Spleen (tissue), 11 donors: ENCODE measurements at regions not wholly inside any gene's neighbourhood (a gene's known extent, or its start where the extent isn't known, plus 50 kb on each side); places are given as distances from the start of the nearest gene placed in this dataset.

Experiments used
- DNase-seq: peaks from one replicate; pipeline ENCODE4 v3.0.0-alpha.2; 2020
- H3K27ac ChIP-seq, 8 donors: fragments of 200-600 bp; sonication (generic) in 7 of 8; 1 replicate in 4 of 8; 2 replicates in 4 of 8; pipeline versions ENCODE4 v1.5.0 to v1.8.0; 2016 to 2021; ENCODE audit warnings: inconsistent platforms in 4 of 8, mild to moderate bottlenecking in 4 of 8, moderate library complexity in 1 of 8
- H3K27me3 ChIP-seq, 7 donors: fragments of 200-600 bp; sonication (generic) in 6 of 7; replicated peaks in 1 of 7; 1 replicate in 4 of 7; 2 replicates in 3 of 7; pipeline versions ENCODE4 v1.5.0 to v1.8.0; 2016 to 2021; ENCODE audit warnings: inconsistent platforms in 3 of 7, mild to moderate bottlenecking in 1 of 7
- H3K36me3 ChIP-seq, 6 donors: fragments of 200-600 bp; sonication (generic) in 5 of 6; 1 replicate in 4 of 6; 2 replicates in 2 of 6; pipeline versions ENCODE4 v1.5.0 to v1.8.0; 2016 to 2021; ENCODE audit warnings: inconsistent platforms in 2 of 6
- H3K4me1 ChIP-seq, 6 donors: fragments of 200-600 bp; sonication (generic) in 5 of 6; 1 replicate in 3 of 6; 2 replicates in 3 of 6; pipeline versions ENCODE4 v1.5.0 to v1.8.0; 2016 to 2021; ENCODE audit warnings: inconsistent platforms in 3 of 6
- H3K4me3 ChIP-seq, 8 donors: fragments of 200-600 bp; sonication (generic) in 7 of 8; 1 replicate in 4 of 8; 2 replicates in 4 of 8; pipeline versions ENCODE4 v1.5.0 to v1.8.0; 2016 to 2021; ENCODE audit warnings: inconsistent platforms in 4 of 8, mild to moderate bottlenecking in 4 of 8, moderate library complexity in 2 of 8
- H3K9me3 ChIP-seq, 8 donors: fragments of 200-600 bp; sonication (generic) in 7 of 8; 1 replicate in 4 of 8; 2 replicates in 4 of 8; pipeline versions ENCODE4 v1.5.0 to v1.8.0; 2016 to 2021; ENCODE audit warnings: inconsistent platforms in 4 of 8
- POLR2A ChIP-seq, 3 donors: fragments of 450-650 bp; IDR thresholded peaks; one replicate each; pipeline ENCODE4 v1.5.1; 2017; ENCODE audit warnings: antibody characterized with exemption in 3 of 3, mild to moderate bottlenecking in 1 of 3
- POLR2AphosphoS5 ChIP-seq, 3 donors: sonication (generic); formaldehyde crosslinking; IDR thresholded peaks; one replicate each; pipeline ENCODE4 v1.5.1; 2017; ENCODE audit warnings: antibody characterized with exemption in 3 of 3
- WGBS, 5 donors: extraction: QIAGEN DNeasy Blood & Tissue Kit in 3 of 5; methylation state at CpG; one replicate each; pipeline versions ENCODE4 v1.1.5 to v1.1.7; 2013 to 2018; 5-methylcytosine and 5-hydroxymethylcytosine counted together
- intact Hi-C: fragments of 100-400 bp; cut with DNase I; formaldehyde crosslinking; loops from one replicate; pipeline ENCODE4 v1.15.0; 2023; ENCODE audit warnings: low total_unique reads
- TF ChIP-seq, protein P1 (sequence below), 11 experiments: fragments of 200-600 bp in 7 of 11; fragments of 450-650 bp in 4 of 11; sonication (generic) in 4 of 11; IDR thresholded peaks in 8 of 11; conservative IDR thresholded peaks in 3 of 11; 1 replicate in 7 of 11; 2 replicates in 4 of 11; pipeline versions ENCODE4 v1.4.0 to v1.8.0; 2016 to 2021; ENCODE audit warnings: antibody characterized with exemption in 11 of 11, inconsistent platforms in 4 of 11, mild to moderate bottlenecking in 1 of 11
- donor health status: healthy with polysubstance abuse.
- donor health status: DM: no; HTN: no; CAD: no; lungs with moderate emphysema.
- donor health status: DM: no; HTN: no; CAD: no.
- donor health status: Bipolar disorder and iron deficiency.
- donor health status: healthy.
- donor health status: DM: no; HTN: no; CAD: no.
- donor health status: DM: yes; HTN: yes; CAD: no.

DNA sequence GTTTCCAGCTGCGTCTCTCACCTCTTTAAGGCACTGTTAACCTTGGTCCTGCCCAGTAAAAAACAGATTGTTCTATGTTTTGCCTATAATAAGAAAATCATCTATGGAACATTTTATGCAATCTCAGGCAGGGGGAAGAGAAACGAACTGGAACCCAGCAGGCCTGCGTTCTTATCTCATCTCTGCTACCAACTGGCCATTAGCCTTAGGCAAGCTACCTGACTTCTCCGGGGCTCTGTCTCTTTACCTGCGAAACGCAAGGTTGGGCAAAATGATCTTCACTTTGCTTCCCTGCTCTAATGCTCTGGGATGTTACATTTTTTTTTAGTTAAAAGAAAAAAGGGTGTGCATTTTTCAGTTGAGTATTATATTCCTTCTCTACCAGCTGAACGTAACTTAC, 70.5 kb upstream of the WIPF1 start:
- Histone ChIP-seq H3K4me1 (peaks cover 10 to 64% (median 43%) of the 10 kb centered on the region in 6 donors), H3K27ac (peak overlapping the region in 5 of 8 donors; percentile 67 to 85 (median 80)), H3K27me3 (no peaks in the 10 kb centered on the region), H3K36me3 (peaks cover 0 to 13% (median 0%) of the 10 kb centered on the region in 6 donors), H3K9me3 (peaks cover 0 to 23% (median 16%) of the 10 kb centered on the region in 8 donors), H3K4me3 (no peak overlapping the region)
- intact Hi-C loops: no loop called here
- WGBS, 5 donors: 77 to 84% (median 81%) methylated on average over 7 of the region's 7 CpGs
- no peak for DNase-seq
- TF ChIP-seq POLR2A (IDR thresholded peaks at IDR 0.05): no peak
- TF ChIP-seq POLR2AphosphoS5 (IDR thresholded peaks at IDR 0.05): no peak
- TF ChIP-seq, protein P1, sequence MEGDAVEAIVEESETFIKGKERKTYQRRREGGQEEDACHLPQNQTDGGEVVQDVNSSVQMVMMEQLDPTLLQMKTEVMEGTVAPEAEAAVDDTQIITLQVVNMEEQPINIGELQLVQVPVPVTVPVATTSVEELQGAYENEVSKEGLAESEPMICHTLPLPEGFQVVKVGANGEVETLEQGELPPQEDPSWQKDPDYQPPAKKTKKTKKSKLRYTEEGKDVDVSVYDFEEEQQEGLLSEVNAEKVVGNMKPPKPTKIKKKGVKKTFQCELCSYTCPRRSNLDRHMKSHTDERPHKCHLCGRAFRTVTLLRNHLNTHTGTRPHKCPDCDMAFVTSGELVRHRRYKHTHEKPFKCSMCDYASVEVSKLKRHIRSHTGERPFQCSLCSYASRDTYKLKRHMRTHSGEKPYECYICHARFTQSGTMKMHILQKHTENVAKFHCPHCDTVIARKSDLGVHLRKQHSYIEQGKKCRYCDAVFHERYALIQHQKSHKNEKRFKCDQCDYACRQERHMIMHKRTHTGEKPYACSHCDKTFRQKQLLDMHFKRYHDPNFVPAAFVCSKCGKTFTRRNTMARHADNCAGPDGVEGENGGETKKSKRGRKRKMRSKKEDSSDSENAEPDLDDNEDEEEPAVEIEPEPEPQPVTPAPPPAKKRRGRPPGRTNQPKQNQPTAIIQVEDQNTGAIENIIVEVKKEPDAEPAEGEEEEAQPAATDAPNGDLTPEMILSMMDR (IDR thresholded peaks at IDR 0.05 in 8 of 11, conservative IDR thresholded peaks at IDR 0.05 in 3 of 11): no peak

DNA sequence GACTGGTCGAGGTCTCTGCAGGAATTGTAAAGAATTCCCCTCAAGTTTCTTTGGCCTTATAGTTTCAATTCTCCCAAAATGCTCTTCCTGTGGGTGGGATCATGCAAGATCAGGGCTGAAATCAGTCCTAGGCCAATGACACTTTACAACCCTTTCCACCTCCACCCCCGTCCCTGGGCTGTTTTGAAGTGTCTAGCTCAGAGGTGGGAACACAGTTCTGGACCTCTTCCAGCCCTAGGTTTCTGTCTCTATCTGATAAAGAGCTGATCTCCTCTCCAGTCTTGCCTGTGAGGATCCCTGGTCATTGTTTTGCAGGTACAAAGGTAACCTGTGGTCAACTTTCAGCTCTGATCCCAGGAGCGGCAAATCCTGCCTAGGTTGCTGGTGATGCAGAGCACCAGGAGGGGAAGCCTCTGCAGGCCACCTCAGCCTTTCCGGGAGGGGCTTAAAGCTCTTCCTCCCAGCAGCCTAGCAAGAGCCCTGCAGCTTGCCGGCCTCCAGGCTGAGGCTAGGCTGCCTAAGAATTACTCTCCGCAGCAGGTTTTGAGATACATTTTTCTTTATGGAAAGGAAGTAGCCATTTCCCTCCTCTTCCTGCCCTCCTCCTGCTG, 69.8 kb upstream of the WIPF1 start:
- Histone ChIP-seq H3K36me3 (peaks cover 0 to 6% (median 0%) of the 10 kb centered on the region in 6 donors), H3K27me3 (no peaks in the 10 kb centered on the region), H3K4me1 (peaks cover 10 to 71% (median 49%) of the 10 kb centered on the region in 6 donors), H3K27ac (peak overlapping the region in 7 of 8 donors; percentile 48 to 85 (median 78)), H3K9me3 (peaks cover 0 to 17% (median 13%) of the 10 kb centered on the region in 8 donors), H3K4me3 (peak overlapping the region in 1 of 8 donors; percentile 14)
- TF ChIP-seq, protein P1 (IDR thresholded peaks at IDR 0.05 in 8 of 11, conservative IDR thresholded peaks at IDR 0.05 in 3 of 11): no peak
- TF ChIP-seq POLR2A (IDR thresholded peaks at IDR 0.05) (no peak), POLR2AphosphoS5 (IDR thresholded peaks at IDR 0.05) (no peak)
- 26 to 38% (median 29%) methylated on average over 6 of the region's 6 CpGs for WGBS, 5 donors
- intact Hi-C loops: no loop called here
- DNase-seq: peak; percentile 80

DNA sequence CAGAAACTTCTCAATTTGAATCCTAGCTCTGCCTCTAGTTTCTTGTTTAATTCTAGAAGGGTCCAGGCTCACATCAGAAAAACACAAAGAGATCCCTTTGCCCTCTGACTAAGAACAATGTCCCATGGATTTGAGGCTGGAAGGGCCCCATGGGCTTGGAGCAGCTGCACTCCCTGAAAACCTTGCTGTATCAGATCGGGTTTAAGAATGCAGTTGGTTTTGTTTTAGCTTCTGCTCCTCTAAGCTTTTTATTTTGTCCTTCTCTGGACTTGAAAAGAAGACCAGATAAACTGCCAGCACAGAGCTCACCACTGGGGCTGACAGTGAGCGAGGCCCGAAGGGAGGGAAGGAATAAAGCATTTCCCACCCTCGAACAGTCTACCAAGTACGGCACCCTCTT, 69.2 kb upstream of the WIPF1 start:
- Histone ChIP-seq H3K27me3 (no peaks in the 10 kb centered on the region), H3K36me3 (peaks cover 0 to under 1% (median 0%) of the 10 kb centered on the region in 6 donors), H3K27ac (peak overlapping the region in 7 of 8 donors; percentile 48 to 85 (median 78)), H3K4me3 (peak overlapping the region in 1 of 8 donors; percentile 14), H3K9me3 (peaks cover 0 to 12% (median 9%) of the 10 kb centered on the region in 8 donors), H3K4me1 (peaks cover 10 to 74% (median 51%) of the 10 kb centered on the region in 6 donors)
- DNase-seq: no peak
- intact Hi-C loops: no loop called here
- TF ChIP-seq, protein P1 (IDR thresholded peaks at IDR 0.05 in 8 of 11, conservative IDR thresholded peaks at IDR 0.05 in 3 of 11): no peak
- TF ChIP-seq POLR2A (IDR thresholded peaks at IDR 0.05): no peak
- TF ChIP-seq POLR2AphosphoS5 (IDR thresholded peaks at IDR 0.05): no peak
- 41 to 53% (median 47%) methylated on average over 5 of the region's 5 CpGs for WGBS, 5 donors

DNA sequence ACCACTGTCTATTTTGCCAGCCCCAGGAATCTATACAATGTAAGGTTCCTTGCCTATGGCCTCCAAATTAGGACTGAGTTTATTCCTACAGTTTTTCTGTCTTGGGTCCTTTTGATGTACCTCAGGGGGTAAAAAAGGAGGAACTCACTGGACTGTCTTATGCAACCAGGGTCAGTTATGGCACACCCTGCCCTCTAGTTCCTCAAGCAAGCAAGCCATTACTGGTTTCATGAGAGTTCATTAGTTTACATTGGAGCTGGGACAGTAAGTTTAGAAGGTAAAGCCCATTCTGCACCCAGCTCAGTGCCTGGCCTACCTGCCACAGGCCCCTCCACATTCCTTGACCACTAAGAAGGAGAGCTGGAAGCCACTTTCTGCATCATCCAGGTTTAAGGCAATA, 68.7 kb upstream of the WIPF1 start:
- peak overlapping the region in 7 of 8 donors; percentile 48 to 85 (median 78) for H3K27ac ChIP-seq
- DNase-seq: no peak
- no peaks in the 10 kb centered on the region for H3K27me3 ChIP-seq
- peaks cover 0 to 7% (median 3%) of the 10 kb centered on the region in 8 donors for H3K9me3 ChIP-seq
- H3K4me1 ChIP-seq: peaks cover 10 to 74% (median 51%) of the 10 kb centered on the region in 6 donors
- TF ChIP-seq POLR2AphosphoS5 (IDR thresholded peaks at IDR 0.05) (peak in 1 of 3 donors; percentile 56), POLR2A (IDR thresholded peaks at IDR 0.05) (no peak)
- TF ChIP-seq, protein P1 (IDR thresholded peaks at IDR 0.05 in 8 of 11, conservative IDR thresholded peaks at IDR 0.05 in 3 of 11): no peak
- peak overlapping the region in 1 of 8 donors; percentile 14 for H3K4me3 ChIP-seq
- intact Hi-C loops: no loop called here
- no peaks in the 10 kb centered on the region for H3K36me3 ChIP-seq
